C4-2B (cell line): ENCODE measurements at regions not wholly inside any gene's neighbourhood (a gene's known extent, or its start where the extent isn't known, plus 50 kb on each side); places are given as distances from the start of the nearest gene placed in this dataset.

Experiments
- CTCF ChIP-seq: fragments of 450-650 bp; conservative IDR thresholded peaks from 2 replicates; pipeline ENCODE4 v1.5.1; 2017; ENCODE audit warnings: mild to moderate bottlenecking
- ZFX ChIP-seq: fragments of 450-650 bp; IDR thresholded peaks from 2 replicates; pipeline ENCODE4 v1.6.1; 2017

GRCh38 chr7:20542594-20542993 is 72.9 kb upstream of the ABCB5 start:
- no peak for TF ChIP-seq CTCF
- no peak for TF ChIP-seq ZFX
